GM12878 (cell line): ENCODE measurements at regions not wholly inside any gene's neighbourhood (a gene's known extent, or its start where the extent isn't known, plus 50 kb on each side); places are given as distances from the start of the nearest gene placed in this dataset.

ENCODE experiments used
- ATAC-seq: fragments of 200-7000 bp; cut with Tn5 transposase; 3 replicates; pipeline ENCODE4 v1.9.1; 2020; ENCODE audit warnings: mild to moderate bottlenecking, moderate library complexity
- BruUV-seq: library from RNA; stranded (reverse); fragments of 400-500 nt; replicated peaks from 2 replicates; lab custom pipeline; 2021; lab: Mats Ljungman, UMichigan
- CTCF ChIA-PET: fragments of 300-600 bp; sonication (Branson Sonifier 250); formaldehyde crosslinking; extraction: SDS; loops from one replicate; lab custom pipeline; 2021; ENCODE audit warnings: inconsistent platforms; lab: Yijun Ruan, JAX
- POLR2A ChIA-PET: fragments of 350-600 bp; formaldehyde crosslinking; extraction: SDS; loops from one replicate; lab custom pipeline; 2021; ENCODE audit warnings: inconsistent platforms; lab: Charles Lee
- RAD21 ChIA-PET: fragments of 300-600 bp; sonication (Branson Sonifier 250); formaldehyde crosslinking; loops from one replicate; lab custom pipeline; 2023; ENCODE audit warnings: antibody characterized with exemption; ENCODE audit not compliant: unreplicated experiment; lab: Charles Lee
- SMC1A ChIA-PET: fragments of 300-600 bp; sonication (Branson Sonifier 250); formaldehyde crosslinking; loops from one replicate; lab custom pipeline; 2023; ENCODE audit not compliant: unreplicated experiment, uncharacterized antibody; lab: Charles Lee
- DNase-seq: peaks from one replicate; pipeline ENCODE4 v3.0.0-alpha.2; 2011; ENCODE audit warnings: low read depth, low spot score
- FAIRE-seq: peaks from 3 replicates; lab custom pipeline; 2011; peaks lifted over from hg19 to GRCh38; lab: Jason Lieb, UNC
- H2AFZ ChIP-seq: 2 replicates; pipeline ENCODE4 v1.6.0; 2011; ENCODE audit warnings: low read depth, low read length, control low read depth; ENCODE audit not compliant: control insufficient read depth
- H3K27ac ChIP-seq: 2 replicates; pipeline ENCODE4 v1.5.1; 2011; ENCODE audit warnings: control low read depth; ENCODE audit not compliant: control insufficient read depth, insufficient read depth
- H3K27me3 ChIP-seq, 2 experiments: replicated peaks in 1 of 2; 2 replicates each; pipeline versions ENCODE4 v1.6.0 to v1.6.1; 2011; ENCODE audit warnings: low read length in 1 of 2; ENCODE audit not compliant: control insufficient read depth in 2 of 2, insufficient read depth in 2 of 2
- H3K36me3 ChIP-seq, 2 experiments: 2 replicates each; pipeline ENCODE4 v1.5.1; 2011; ENCODE audit warnings: low read length in 1 of 2; ENCODE audit not compliant: control insufficient read depth in 2 of 2, insufficient read depth in 2 of 2
- H3K4me1 ChIP-seq: 2 replicates; pipeline ENCODE4 v1.6.1; 2011; ENCODE audit warnings: mild to moderate bottlenecking, low read length, moderate library complexity, mixed read lengths; ENCODE audit not compliant: control insufficient read depth, insufficient read depth
- H3K4me2 ChIP-seq: 2 replicates; pipeline ENCODE4 v1.6.0; 2011; ENCODE audit warnings: control low read depth; ENCODE audit not compliant: control insufficient read depth, insufficient read depth
- H3K4me3 ChIP-seq: fragments of 200-600 bp; sonication (generic); 2 replicates; pipeline ENCODE4 v1.5.1; 2016
- H3K79me2 ChIP-seq: 2 replicates; pipeline ENCODE4 v1.6.0; 2011; ENCODE audit warnings: low read length; ENCODE audit not compliant: control insufficient read depth, insufficient read depth
- H3K9ac ChIP-seq: 2 replicates; pipeline ENCODE4 v1.8.0; 2011; ENCODE audit warnings: low read length, control low read depth, mixed read lengths; ENCODE audit not compliant: control insufficient read depth, insufficient read depth
- H3K9me3 ChIP-seq: replicated peaks from 3 replicates; pipeline ENCODE4 v1.5.1; 2011; ENCODE audit warnings: mild to moderate bottlenecking, low read length; ENCODE audit not compliant: control insufficient read depth, insufficient read depth
- H4K20me1 ChIP-seq: 2 replicates; pipeline ENCODE4 v1.6.0; 2011; ENCODE audit not compliant: control insufficient read depth, insufficient read depth
- EZH2 ChIP-seq: IDR thresholded peaks from 2 replicates; pipeline ENCODE4 v1.6.1; 2012; ENCODE audit warnings: low read depth, mild to moderate bottlenecking, control low read depth, inconsistent platforms, low read length, borderline replicate concordance; ENCODE audit not compliant: control insufficient read depth
- MLLT1 ChIP-seq: fragments of 450-650 bp; IDR thresholded peaks from 2 replicates; pipeline ENCODE4 v1.6.1; 2016; ENCODE audit warnings: mild to moderate bottlenecking
- MTA3 ChIP-seq: IDR thresholded peaks from 2 replicates; pipeline ENCODE4 v1.6.1; 2012; ENCODE audit warnings: low read length, inconsistent platforms, borderline replicate concordance
- PML ChIP-seq: IDR thresholded peaks from 2 replicates; pipeline ENCODE4 v1.6.1; 2012; ENCODE audit warnings: low read length, inconsistent platforms
- TAF1 ChIP-seq: IDR thresholded peaks from 2 replicates; pipeline ENCODE4 v1.6.1; 2011; ENCODE audit warnings: mild to moderate bottlenecking, low read depth, low read length, borderline replicate concordance
- WGBS: methylation state at CpG from one replicate; pipeline ENCODE4 v1.1.6; 2016; ENCODE audit warnings: low lambda C conversion rate; ENCODE audit not compliant: insufficient replicate concordance, insufficient coverage; ENCODE audit errors: missing lambda C conversion rate; 5-methylcytosine and 5-hydroxymethylcytosine counted together
- in situ Hi-C: fragments of 300-500 bp; cut with MboI; formaldehyde crosslinking; loops from 9 replicates; pipeline ENCODE4 v1.14.3; 2018; ENCODE audit warnings: mixed read lengths
- intact Hi-C: fragments of 100-400 bp; cut with micrococcal nuclease; formaldehyde crosslinking; loops from one replicate; pipeline ENCODE4 v1.14.2; 2022; ENCODE audit not compliant: unreplicated experiment
- TF ChIP-seq, protein P1 (sequence below): IDR thresholded peaks from 2 replicates; pipeline ENCODE4 v1.6.1; 2012; ENCODE audit warnings: improper control_type of control experiment, low read depth, low read length; ENCODE audit not compliant: insufficient replicate concordance

DNA sequence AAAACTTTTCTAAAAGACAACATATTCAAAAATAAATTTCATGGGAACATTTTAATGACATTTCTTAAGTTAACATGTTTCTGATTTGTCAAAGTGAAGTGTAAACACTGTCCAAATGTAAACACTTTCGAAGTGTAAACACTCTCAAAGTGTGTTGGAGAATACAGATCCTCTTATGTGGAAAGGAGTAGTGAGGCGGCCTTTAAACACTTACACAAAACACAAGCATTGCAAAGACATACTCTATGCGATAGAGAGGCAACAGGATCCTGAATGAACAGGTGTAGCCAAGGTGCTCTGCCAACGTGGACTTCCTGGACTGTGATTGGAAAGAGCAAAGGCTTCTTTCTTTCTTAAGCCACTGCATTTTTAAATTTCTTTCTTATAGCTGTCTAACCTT, 62.7 kb upstream of the PGM2 start:
- DNase-seq (no peak), FAIRE-seq (no peak)
- Histone ChIP-seq H3K27me3 (no peaks in the 10 kb centered on the region), H3K4me3 (no peak overlapping the region), H3K27ac (no peak overlapping the region), H3K79me2 (no peaks in the 10 kb centered on the region), H3K9me3 (no peaks in the 10 kb centered on the region)
- in situ Hi-C loops (no loop called here), intact Hi-C loops (loop anchor here (10.0 kb wide), 1 partner anchor 329 kb away; no protein-coding TSS in a partner anchor)
- RAD21 ChIA-PET: no interaction called here
- TF ChIP-seq TAF1 (no peak), MLLT1 (no peak), MTA3 (no peak), PML (no peak), EZH2 (no peak)
- TF ChIP-seq, protein P1, sequence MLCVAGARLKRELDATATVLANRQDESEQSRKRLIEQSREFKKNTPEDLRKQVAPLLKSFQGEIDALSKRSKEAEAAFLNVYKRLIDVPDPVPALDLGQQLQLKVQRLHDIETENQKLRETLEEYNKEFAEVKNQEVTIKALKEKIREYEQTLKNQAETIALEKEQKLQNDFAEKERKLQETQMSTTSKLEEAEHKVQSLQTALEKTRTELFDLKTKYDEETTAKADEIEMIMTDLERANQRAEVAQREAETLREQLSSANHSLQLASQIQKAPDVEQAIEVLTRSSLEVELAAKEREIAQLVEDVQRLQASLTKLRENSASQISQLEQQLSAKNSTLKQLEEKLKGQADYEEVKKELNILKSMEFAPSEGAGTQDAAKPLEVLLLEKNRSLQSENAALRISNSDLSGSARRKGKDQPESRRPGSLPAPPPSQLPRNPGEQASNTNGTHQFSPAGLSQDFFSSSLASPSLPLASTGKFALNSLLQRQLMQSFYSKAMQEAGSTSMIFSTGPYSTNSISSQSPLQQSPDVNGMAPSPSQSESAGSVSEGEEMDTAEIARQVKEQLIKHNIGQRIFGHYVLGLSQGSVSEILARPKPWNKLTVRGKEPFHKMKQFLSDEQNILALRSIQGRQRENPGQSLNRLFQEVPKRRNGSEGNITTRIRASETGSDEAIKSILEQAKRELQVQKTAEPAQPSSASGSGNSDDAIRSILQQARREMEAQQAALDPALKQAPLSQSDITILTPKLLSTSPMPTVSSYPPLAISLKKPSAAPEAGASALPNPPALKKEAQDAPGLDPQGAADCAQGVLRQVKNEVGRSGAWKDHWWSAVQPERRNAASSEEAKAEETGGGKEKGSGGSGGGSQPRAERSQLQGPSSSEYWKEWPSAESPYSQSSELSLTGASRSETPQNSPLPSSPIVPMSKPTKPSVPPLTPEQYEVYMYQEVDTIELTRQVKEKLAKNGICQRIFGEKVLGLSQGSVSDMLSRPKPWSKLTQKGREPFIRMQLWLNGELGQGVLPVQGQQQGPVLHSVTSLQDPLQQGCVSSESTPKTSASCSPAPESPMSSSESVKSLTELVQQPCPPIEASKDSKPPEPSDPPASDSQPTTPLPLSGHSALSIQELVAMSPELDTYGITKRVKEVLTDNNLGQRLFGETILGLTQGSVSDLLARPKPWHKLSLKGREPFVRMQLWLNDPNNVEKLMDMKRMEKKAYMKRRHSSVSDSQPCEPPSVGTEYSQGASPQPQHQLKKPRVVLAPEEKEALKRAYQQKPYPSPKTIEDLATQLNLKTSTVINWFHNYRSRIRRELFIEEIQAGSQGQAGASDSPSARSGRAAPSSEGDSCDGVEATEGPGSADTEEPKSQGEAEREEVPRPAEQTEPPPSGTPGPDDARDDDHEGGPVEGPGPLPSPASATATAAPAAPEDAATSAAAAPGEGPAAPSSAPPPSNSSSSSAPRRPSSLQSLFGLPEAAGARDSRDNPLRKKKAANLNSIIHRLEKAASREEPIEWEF: no peak
- TF ChIP-seq, all 136 proteins: peak for 0
- SMC1A ChIA-PET: interaction anchor here (1.8 kb wide), 1 partner anchor 9 kb away, joined by 4 read pairs; no protein-coding TSS in a partner anchor
- POLR2A ChIA-PET: interaction anchor here (1.5 kb wide), 1 partner anchor 10 kb away, joined by 3 read pairs; no protein-coding TSS in a partner anchor
- CTCF ChIA-PET: no interaction called here
- no peaks in the 10 kb centered on the region; the same call in 1 of the 2 replicates for H3K4me1 ChIP-seq
- 50% methylated on average over 4 of the region's 4 CpGs for WGBS
- no peak overlapping the region for H3K9ac ChIP-seq
- no peak overlapping the region for H3K4me2 ChIP-seq
- no TSS peak for BruUV-seq
- H4K20me1 ChIP-seq: no peaks in the 10 kb centered on the region
- no peak for ATAC-seq
- H2AFZ ChIP-seq: no peak overlapping the region
- H3K36me3 ChIP-seq: no peaks in the 10 kb centered on the region
